Loucy (cell line): ENCODE measurements at regions not wholly inside any gene's neighbourhood (a gene's known extent, or its start where the extent isn't known, plus 50 kb on each side); places are given as distances from the start of the nearest gene placed in this dataset.
A peak's percentile ranks its signal among the peaks of the same experiment; 100 is the strongest.

Source experiments
- H2AFZ ChIP-seq: fragments of 200-600 bp; sonication (generic); 2 replicates; pipeline ENCODE4 v1.6.0; 2016; ENCODE audit warnings: antibody characterized with exemption, mild to moderate bottlenecking, low read length, moderate library complexity
- H3F3A ChIP-seq: fragments of 200-600 bp; 2 replicates; pipeline ENCODE4 v1.6.0; 2016; ENCODE audit warnings: antibody characterized with exemption, low read depth, mild to moderate bottlenecking
- H3K27me3 ChIP-seq: fragments of 200-600 bp; sonication (generic); 2 replicates; pipeline ENCODE4 v1.6.1; 2014; ENCODE audit warnings: low read length, mild to moderate bottlenecking; ENCODE audit not compliant: insufficient read depth, poor library complexity, severe bottlenecking
- H3K36me3 ChIP-seq: fragments of 200-600 bp; sonication (generic); 2 replicates; pipeline ENCODE4 v1.6.1; 2016; ENCODE audit warnings: low read length; ENCODE audit not compliant: insufficient read depth
- H3K4me1 ChIP-seq: fragments of 200-600 bp; sonication (generic); 2 replicates; pipeline ENCODE4 v1.5.1; 2014; ENCODE audit warnings: low read length, mild to moderate bottlenecking; ENCODE audit not compliant: insufficient read depth, poor library complexity, severe bottlenecking
- H3K4me2 ChIP-seq: fragments of 200-600 bp; sonication (generic); 2 replicates; pipeline ENCODE4 v1.6.0; 2014; ENCODE audit warnings: antibody characterized with exemption, low read length, low read depth, mild to moderate bottlenecking; ENCODE audit not compliant: poor library complexity, severe bottlenecking
- H3K4me3 ChIP-seq: fragments of 200-600 bp; sonication (generic); 2 replicates; pipeline ENCODE4 v1.5.1; 2014; ENCODE audit warnings: low read length, mild to moderate bottlenecking, mixed read lengths; ENCODE audit not compliant: poor library complexity, severe bottlenecking
- H3K79me2 ChIP-seq: fragments of 200-600 bp; sonication (generic); 2 replicates; pipeline ENCODE4 v1.6.1; 2014; ENCODE audit warnings: low read length; ENCODE audit not compliant: insufficient read depth
- H3K9ac ChIP-seq: fragments of 200-600 bp; sonication (generic); 2 replicates; pipeline ENCODE4 v1.6.0; 2014; ENCODE audit warnings: mild to moderate bottlenecking, low read depth, low read length, moderate library complexity; ENCODE audit not compliant: poor library complexity, severe bottlenecking
- H3K9me2 ChIP-seq: fragments of 200-600 bp; sonication (generic); replicated peaks from 2 replicates; pipeline ENCODE4 v1.6.1; 2016; ENCODE audit warnings: low read depth, low read length, mixed read lengths
- H3K9me3 ChIP-seq: fragments of 200-600 bp; sonication (generic); 2 replicates; pipeline ENCODE4 v1.6.1; 2014; ENCODE audit warnings: mild to moderate bottlenecking, antibody characterized with exemption, low read length, low read depth; ENCODE audit not compliant: insufficient read depth
- H4K20me1 ChIP-seq: fragments of 200-600 bp; sonication (generic); 2 replicates; pipeline ENCODE4 v1.6.0; 2014; ENCODE audit warnings: antibody characterized with exemption, low read length, mild to moderate bottlenecking; ENCODE audit not compliant: insufficient read depth, poor library complexity, severe bottlenecking
- CTCF ChIP-seq: fragments of 200-600 bp; sonication (generic); conservative IDR thresholded peaks from 2 replicates; pipeline ENCODE4 v1.5.1; 2014; ENCODE audit warnings: mild to moderate bottlenecking, antibody characterized with exemption, low read length
- EZH2phosphoT487 ChIP-seq: fragments of 200-600 bp; IDR thresholded peaks from 2 replicates; pipeline ENCODE4 v1.6.1; 2018; ENCODE audit warnings: antibody characterized with exemption, mild to moderate bottlenecking, moderate library complexity, borderline replicate concordance

DNA sequence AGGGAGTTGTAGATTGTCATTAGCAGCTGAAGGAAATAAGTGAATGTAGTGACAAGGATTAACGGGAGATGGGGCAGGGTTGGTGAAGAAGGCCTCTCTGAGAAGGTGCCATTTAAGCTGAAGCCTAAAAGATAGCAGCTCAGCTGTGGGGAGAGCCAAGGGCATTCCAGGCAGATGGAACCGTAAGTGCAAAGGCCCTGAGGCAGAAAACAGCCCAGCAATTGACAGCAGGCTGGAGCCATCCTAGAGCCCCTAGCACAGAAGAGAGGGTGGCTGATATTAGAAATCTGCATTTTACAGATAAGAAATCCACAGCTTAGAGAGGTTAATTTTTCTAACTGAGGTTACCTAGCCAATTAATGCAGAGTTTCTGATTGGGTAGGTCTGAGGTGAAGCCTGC, 374.5 kb upstream of the PROK2 start:
- no peak for TF ChIP-seq EZH2phosphoT487
- TF ChIP-seq CTCF, result no peak
- H3K4me3 ChIP-seq, result no peak overlapping the region
- H3K9ac ChIP-seq, result no peak overlapping the region
- no peaks in the 10 kb centered on the region for H3F3A ChIP-seq
- no peak overlapping the region for H3K4me2 ChIP-seq
- no peaks in the 10 kb centered on the region for H3K27me3 ChIP-seq
- no peaks in the 10 kb centered on the region for H4K20me1 ChIP-seq
- peaks cover 32% of the 10 kb centered on the region for H3K4me1 ChIP-seq
- no peak overlapping the region for H2AFZ ChIP-seq
- H3K9me3 ChIP-seq, result no peaks in the 10 kb centered on the region
- H3K9me2 ChIP-seq, result no peaks in the 10 kb centered on the region
- H3K36me3 ChIP-seq, result no peaks in the 10 kb centered on the region
- H3K79me2 ChIP-seq, result no peaks in the 10 kb centered on the region

DNA sequence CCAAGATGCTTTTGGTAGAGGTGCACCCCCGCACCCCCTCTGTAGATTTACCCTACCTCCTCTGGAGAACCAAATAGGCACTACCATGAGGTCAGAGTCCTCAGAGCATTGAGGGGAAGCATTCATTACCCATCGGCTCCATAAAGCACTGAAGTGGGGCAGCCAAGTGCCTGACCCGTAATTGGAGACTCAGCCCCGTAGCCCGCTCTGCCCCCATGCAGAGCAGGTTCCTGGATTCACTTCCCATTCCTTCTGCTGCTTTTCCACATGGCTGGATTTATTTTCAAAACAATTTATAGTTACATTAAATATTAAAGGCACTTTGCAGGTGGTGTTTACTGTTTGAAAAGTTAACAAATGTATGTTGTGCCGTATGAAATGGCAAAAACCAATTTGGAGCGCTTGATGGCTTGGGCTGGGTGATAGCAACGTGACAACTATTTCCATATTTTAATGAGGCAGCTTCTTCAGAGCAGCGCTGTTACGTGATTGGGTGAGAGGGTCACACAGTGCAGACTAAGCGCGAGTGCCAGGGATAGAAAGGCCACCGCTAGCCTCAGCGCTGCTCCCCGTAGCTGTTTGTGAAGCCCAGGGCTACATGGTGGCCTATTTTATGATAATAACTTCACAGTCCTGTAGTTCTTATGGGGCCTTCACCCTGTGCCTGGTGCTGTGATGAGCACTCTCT, 373.8 kb upstream of the PROK2 start:
- Histone ChIP-seq H3K36me3 (no peaks in the 10 kb centered on the region), H3K4me2 (no peak overlapping the region), H2AFZ (no peak overlapping the region), H3F3A (no peaks in the 10 kb centered on the region), H3K27me3 (no peaks in the 10 kb centered on the region), H3K9me2 (no peaks in the 10 kb centered on the region), H3K4me1 (peaks cover 25% of the 10 kb centered on the region), H3K79me2 (no peaks in the 10 kb centered on the region), H3K9ac (no peak overlapping the region), H4K20me1 (no peaks in the 10 kb centered on the region), H3K9me3 (no peaks in the 10 kb centered on the region), H3K4me3 (no peak overlapping the region)
- TF ChIP-seq CTCF, result no peak
- no peak for TF ChIP-seq EZH2phosphoT487

- H4K20me1 ChIP-seq, result no peaks in the 10 kb centered on the region
- H3K36me3 ChIP-seq, result no peaks in the 10 kb centered on the region
- H3F3A ChIP-seq, result no peaks in the 10 kb centered on the region
- H3K4me2 ChIP-seq, result peak overlapping the region; percentile 16
- H3K9me2 ChIP-seq, result no peaks in the 10 kb centered on the region
- TF ChIP-seq EZH2phosphoT487, result no peak
- peak; percentile 15; the same call in 1 of the 2 replicates for TF ChIP-seq CTCF
- no peak overlapping the region for H3K4me3 ChIP-seq
- peaks cover 20% of the 10 kb centered on the region for H3K4me1 ChIP-seq
- no peak overlapping the region for H3K9ac ChIP-seq
- H3K79me2 ChIP-seq, result no peaks in the 10 kb centered on the region
- H3K9me3 ChIP-seq, result no peaks in the 10 kb centered on the region
- H3K27me3 ChIP-seq, result no peaks in the 10 kb centered on the region
- H2AFZ ChIP-seq, result no peak overlapping the region
These were observed 373.0 kb upstream of the PROK2 start for GRCh38 chr3:72157748-72158638.
